NB4 (cell line): ENCODE measurements at regions not wholly inside any gene's neighbourhood (a gene's known extent, or its start where the extent isn't known, plus 50 kb on each side); places are given as distances from the start of the nearest gene placed in this dataset.

Experiments used
- DNase-seq: peaks from one replicate; pipeline ENCODE4 v3.0.0; 2010; ENCODE audit warnings: low read depth
- H3K4me3 ChIP-seq: one replicate; pipeline ENCODE4 v1.5.1; 2011; ENCODE audit warnings: mild to moderate bottlenecking, low read depth, low read length, moderate library complexity
- MYC ChIP-seq: IDR thresholded peaks from 2 replicates; pipeline ENCODE4 v1.6.1; 2011; ENCODE audit warnings: low read depth, low read length
- POLR2A ChIP-seq: IDR thresholded peaks from 2 replicates; pipeline ENCODE4 v1.6.1; 2011; ENCODE audit warnings: mild to moderate bottlenecking; ENCODE audit not compliant: insufficient read length; ENCODE audit errors: extremely low read depth
- TF ChIP-seq, protein P1 (sequence below): IDR thresholded peaks from one replicate; pipeline ENCODE4 v1.5.1; 2012; ENCODE audit warnings: low read depth, low read length
- TF ChIP-seq, protein P2 (sequence below): IDR thresholded peaks from 2 replicates; pipeline ENCODE4 v1.6.1; 2011; ENCODE audit warnings: low read depth, low read length

DNA sequence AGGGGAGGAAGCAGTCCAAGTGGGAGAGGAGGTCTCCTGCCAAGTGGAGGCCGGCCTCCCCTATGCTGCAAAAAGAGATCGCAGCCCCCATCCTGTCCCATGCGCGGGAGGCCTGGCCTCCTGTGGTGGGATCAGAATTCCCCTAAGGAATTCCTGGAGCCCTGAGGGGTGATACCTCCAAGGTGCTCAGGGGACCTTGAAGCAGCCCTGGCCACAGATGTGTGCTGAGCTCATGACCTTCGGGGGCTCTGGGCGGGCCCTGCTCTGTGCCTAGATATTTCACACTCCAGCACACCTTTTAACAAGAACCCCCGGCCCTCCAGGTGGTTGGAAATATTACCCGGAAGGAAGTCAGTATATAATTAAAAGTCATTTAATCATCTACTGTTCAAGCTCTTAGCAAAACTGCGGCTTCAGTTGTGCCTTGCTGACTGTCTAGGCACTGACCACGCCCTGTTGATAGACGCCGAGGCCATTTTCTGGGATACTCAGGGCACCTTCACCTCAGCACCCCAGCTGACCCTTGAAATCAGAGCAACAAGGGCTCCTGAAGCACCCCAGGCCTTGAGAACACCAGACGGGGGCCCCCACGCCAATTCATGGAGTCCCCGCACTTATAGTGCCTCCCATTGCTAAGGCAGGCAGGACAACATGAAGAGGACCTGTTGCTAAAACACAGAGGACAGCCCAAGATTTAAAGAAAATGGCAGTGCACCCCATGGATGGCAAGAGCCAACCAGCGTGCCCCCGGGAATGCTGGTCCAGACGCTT lies 119.1 kb downstream of the NDUFA10 start:
- no peak for DNase-seq

DNA sequence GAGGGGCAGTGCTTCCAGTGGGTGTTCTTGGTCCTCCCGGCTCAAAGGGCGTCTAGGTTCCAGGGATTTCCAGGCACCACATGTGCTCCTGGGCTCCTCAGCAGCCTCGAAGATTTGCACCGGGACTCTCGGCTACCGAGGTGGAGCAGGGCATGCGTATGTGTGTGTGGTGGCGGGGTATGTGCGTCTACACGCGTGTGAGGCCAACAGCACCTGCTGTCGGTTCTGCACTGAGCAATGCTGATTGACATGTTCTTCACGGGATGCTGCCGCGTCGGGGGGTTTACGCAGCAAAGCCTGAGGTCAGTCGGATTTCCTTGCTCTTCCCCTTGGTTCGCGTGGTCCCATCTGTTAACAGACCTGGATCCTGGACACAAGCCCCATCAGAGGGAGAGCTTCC lies 119.8 kb downstream of the NDUFA10 start:
- no peak for DNase-seq

More for the DNA sequence above, 119.1 kb downstream of the NDUFA10 start:
- no peak overlapping the region for H3K4me3 ChIP-seq
- TF ChIP-seq POLR2A (no peak), MYC (no peak)
- TF ChIP-seq, protein P1, sequence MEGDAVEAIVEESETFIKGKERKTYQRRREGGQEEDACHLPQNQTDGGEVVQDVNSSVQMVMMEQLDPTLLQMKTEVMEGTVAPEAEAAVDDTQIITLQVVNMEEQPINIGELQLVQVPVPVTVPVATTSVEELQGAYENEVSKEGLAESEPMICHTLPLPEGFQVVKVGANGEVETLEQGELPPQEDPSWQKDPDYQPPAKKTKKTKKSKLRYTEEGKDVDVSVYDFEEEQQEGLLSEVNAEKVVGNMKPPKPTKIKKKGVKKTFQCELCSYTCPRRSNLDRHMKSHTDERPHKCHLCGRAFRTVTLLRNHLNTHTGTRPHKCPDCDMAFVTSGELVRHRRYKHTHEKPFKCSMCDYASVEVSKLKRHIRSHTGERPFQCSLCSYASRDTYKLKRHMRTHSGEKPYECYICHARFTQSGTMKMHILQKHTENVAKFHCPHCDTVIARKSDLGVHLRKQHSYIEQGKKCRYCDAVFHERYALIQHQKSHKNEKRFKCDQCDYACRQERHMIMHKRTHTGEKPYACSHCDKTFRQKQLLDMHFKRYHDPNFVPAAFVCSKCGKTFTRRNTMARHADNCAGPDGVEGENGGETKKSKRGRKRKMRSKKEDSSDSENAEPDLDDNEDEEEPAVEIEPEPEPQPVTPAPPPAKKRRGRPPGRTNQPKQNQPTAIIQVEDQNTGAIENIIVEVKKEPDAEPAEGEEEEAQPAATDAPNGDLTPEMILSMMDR: no peak
- TF ChIP-seq, protein P2, sequence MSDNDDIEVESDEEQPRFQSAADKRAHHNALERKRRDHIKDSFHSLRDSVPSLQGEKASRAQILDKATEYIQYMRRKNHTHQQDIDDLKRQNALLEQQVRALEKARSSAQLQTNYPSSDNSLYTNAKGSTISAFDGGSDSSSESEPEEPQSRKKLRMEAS: no peak

DNA sequence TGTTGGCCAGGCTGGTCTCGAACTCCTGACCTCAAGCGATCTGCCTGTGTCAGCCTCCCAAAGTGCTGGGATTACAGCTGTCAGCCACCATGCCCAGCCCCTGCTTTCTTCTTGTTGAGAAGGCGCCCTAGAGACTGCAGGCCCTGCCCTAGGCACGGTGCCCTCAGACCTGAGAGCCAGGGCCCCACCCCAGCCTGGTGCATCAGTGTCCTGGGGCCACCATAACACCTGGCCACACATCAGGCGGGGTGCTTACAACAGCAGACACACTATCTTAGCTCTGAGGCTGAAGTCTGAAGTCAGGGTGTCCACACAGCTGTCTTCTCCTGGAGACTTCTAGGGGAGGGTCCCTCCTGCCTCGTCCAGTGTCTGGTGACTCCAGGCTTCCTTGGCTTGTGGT lies 120.6 kb downstream of the NDUFA10 start:
- DNase-seq: no peak
- H3K4me3 ChIP-seq: no peak overlapping the region
- TF ChIP-seq MYC (no peak), POLR2A (no peak)
- TF ChIP-seq, protein P1: no peak
- TF ChIP-seq, protein P2: no peak

More for the DNA sequence above, 119.8 kb downstream of the NDUFA10 start:
- TF ChIP-seq POLR2A (no peak), MYC (no peak)
- TF ChIP-seq, protein P2: no peak
- TF ChIP-seq, protein P1: no peak
- H3K4me3 ChIP-seq: no peak overlapping the region

DNA sequence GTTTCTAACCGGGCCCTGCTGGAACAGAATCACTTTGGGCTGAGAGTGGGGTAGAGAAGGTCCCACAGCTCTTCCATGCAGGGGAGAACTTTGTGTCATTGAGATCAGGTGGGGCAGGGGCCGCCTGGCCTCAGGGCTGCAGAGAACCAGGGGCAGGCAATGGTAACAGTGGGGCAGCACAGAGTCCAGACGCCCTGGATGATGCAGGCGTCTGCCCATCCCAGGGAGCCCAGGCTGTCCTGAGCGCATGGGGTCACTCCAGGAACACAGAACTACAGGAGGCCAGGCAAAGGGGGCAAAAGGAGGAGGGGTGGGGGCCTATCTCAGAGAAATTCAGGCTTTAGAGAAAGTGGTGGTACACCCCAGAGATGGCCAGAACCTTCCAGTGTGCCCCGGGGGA lies 121.3 kb downstream of the NDUFA10 start:
- H3K4me3 ChIP-seq: no peak overlapping the region
- no peak for TF ChIP-seq POLR2A
- no peak for TF ChIP-seq MYC
- TF ChIP-seq, protein P2: no peak
- TF ChIP-seq, protein P1: no peak
- DNase-seq: no peak

DNA sequence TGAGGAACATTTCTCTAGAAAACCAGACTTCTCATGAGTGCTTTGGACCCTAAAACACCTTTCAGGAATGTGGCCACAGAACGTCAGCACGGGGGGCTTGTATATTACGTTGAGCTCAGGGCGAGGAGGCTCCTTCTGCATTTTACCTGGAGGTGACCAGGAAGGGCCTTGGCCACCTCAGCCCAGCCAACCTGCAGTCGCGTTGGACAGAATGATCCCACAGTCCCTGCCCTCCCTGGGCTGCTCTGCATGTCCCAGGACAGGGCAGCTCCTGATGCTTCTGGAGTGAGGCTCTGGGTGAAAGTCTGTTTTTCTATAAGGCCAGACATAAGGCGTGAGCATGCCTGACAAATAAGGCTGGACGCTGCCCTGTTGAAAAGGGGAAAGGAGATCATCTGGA lies 121.9 kb downstream of the NDUFA10 start:
- H3K4me3 ChIP-seq: no peak overlapping the region
- TF ChIP-seq, protein P1: no peak
- TF ChIP-seq, protein P2: no peak
- no peak for TF ChIP-seq POLR2A
- no peak for TF ChIP-seq MYC
- no peak for DNase-seq
